ENCODE measurements at regions not wholly inside any gene's neighbourhood (a gene's known extent, or its start where the extent isn't known, plus 50 kb on each side); places are given as distances from the start of the nearest gene placed in this dataset.

DNA sequence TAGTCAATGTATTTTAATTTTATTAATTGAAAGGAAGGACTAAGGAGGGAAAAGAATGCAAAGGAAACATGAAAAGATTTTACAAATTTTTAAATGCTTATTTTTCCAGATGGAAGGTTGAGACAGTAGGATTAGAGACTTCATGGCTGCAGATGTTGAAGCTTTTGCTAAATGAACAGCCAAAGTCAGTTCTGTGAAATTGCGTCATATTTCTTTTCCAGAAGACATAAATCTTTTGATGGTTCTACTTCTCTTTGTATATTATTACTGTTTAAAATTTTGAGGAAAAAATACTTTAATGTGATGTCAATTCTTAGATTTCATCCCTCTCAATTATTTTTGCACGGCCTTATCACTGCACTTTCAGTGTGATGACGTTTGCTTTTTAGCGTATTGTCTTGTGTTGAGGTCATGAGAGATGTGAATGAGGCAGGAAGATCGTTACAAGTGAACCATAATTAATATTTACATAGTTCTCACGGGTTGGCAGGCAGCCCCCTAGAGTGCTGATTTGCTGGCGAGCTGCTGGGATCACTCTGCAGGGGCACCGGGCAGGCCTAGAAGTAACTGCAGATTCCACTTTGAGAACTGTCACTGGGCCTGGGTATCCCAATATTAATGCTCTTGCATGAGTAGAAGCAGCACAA lies 158.1 kb downstream of the TBXT start:
- no peak for DNase-seq

- DNase-seq: peak in 1 of 2 experiments; percentile 43
Measured at GRCh38 chr6:166008441-166009369, 158.9 kb downstream of the TBXT start.

GRCh38 chr6:166007349-166008263 lies 160.0 kb downstream of the TBXT start:
- DNase-seq: no peak

DNA sequence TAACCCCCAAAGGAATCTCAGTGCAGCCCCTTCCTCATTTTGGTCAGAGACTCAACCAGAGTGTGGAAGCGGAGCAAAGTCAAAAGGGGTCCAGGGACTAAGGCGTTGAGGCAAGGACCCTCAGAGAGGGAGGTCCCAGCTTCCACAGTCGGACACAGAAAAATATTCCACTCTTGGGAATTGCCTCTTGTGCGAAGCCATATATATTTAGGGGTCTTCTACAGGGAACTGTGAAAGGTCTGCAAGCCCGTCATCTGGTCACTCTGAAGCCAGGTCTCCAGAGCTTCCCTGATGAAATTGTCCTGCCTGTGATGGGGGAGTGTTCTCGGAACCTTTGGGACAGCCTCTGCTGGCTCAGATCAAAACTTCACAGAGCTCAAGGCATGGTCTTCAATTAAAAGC lies 160.8 kb downstream of the TBXT start:
- DNase-seq: no peak

DNA sequence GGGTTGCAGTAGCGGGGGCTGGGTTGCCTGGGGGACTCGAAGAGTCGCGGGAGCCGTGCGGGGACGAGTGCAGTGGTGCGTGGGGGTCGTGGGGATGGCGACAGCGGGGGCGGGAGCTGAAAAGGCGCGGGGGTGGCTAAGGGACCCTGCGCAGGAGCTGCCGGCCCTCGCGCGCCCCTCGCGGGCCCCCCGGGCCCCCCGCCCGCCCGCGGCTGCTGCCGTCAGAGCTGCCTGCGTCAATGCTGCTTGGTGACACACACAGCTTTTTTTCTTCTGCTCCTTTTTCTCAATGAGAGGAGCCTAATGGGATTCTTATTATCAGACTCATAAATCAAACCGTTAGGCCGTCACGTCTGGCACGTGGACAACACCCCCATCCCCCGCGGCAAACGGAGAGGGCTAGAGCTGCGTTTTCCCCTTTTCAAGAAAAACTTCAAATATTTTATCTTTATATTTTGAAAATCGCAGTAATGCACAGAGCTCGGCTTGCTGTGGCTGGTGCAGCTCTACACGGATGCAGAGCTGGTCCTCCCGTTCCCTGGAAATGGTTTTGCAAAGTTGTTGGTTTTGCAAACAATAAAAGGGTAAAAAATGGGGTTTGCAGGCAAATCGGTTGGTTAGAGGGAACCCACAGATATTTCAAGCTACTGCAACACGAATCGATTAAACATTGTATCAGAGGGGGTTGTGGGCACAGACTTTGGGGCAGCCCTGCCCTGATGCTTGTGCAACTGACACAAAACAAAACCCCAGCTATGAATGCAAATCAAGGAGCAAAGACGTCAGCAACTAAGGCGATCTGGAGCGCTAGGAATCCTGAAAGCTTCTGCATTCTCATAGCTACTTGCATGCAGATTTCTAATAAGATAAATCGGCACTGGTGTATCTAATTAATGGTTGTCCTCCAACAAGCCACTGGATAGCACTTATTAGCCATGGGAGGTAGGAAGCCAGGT lies 161.4 kb downstream of the TBXT start:
- DNase-seq: peak; percentile 36 to 66

DNA sequence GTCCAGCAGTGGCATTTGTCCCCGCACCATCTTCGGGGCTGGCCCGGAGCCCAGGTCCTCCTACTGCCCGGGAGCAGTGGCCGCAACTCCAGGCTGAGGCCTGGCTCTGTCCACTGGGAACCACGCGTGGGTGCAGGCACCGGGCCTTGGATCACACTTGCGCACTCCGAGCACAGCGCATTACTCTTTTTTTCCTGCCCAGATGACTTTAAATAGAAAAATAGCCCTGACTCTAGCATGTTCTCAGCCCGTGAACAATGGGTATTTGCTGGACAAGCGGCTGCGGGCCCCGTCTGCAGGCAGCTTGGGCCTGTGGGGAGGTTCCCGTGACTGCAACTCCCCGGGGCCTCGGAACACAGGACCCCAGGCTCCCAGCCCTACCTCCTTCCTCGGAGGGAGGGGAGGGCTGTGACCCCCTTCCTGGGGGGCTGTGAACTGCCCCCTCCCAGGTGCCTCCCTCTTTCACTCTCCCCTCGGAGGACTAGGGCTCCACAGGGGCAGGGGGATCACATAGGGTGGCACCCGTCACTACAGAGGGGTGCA lies 162.2 kb downstream of the TBXT start:
- DNase-seq: peak in 1 of 2 experiments; percentile 37

GRCh38 chr6:166004876-166005275 lies 162.8 kb downstream of the TBXT start:
- DNase-seq: no peak

DNA sequence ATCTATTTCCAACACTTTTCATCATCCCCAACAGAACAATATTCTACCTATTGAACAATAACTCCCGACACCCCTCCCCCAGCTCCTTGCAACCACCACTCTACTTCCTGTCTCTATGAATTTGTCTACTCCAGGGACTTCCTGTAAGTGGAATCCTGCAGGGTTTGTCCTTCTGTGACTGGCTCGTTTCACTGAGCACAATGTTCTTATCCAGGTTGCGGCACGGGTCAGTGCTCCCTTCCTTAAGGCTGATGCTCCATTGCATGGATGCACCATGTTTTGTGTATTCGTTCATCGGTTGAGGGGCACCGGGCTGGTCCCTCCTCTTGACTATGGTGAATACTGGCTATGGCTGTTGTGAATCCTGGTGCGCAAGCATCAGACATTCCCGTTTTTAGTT lies 163.2 kb downstream of the TBXT start:
- DNase-seq: no peak

GRCh38 chr6:166003569-166003968 lies 164.1 kb downstream of the TBXT start:
- no peak for DNase-seq

DNA sequence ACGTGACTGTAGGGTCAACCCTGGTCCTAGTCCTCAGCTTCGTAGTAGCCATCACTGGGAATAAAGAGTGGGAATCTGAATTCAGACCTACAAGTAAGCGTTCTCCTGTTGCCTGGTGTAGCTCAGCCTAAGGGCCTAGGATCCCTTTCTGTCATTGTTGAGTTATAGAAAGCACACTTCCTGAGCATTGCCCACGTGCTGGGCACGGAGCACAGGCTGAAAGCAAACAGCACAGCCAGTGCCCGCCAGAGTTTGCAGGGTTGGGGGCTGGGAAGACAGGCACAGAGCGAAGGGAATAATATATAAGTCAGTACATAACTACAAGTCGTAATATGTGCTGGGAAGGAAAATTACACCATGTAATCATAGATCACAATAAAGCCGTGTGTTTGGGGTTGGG lies 166.3 kb downstream of the TBXT start:
- DNase-seq: no peak

DNA sequence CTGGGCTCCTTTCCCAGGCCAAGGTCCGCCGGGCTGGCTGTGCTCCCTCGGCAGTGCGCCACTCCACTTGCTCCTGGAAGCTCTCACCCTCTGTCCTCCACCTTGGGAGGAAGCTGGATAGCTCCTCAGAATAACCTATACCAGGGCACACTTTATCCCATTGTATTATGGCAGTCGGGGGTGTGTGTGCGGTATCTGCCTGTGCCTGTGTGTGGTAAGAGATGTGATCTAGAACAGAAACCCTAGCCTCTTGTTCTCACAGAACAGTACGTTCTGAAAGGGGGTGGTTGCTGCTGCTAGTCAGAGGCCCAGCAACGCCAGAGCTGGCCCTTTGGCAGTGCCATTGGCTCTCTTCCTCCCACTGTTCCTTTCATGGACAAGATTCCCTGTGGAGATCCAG lies 168.4 kb downstream of the TBXT start:
- no peak for DNase-seq

- DNase-seq: no peak
Measured at GRCh38 chr6:165998072-165998471, 169.6 kb downstream of the TBXT start.

- DNase-seq: no peak
Measured at GRCh38 chr6:165991341-165991740, 176.3 kb downstream of the TBXT start.

DNA sequence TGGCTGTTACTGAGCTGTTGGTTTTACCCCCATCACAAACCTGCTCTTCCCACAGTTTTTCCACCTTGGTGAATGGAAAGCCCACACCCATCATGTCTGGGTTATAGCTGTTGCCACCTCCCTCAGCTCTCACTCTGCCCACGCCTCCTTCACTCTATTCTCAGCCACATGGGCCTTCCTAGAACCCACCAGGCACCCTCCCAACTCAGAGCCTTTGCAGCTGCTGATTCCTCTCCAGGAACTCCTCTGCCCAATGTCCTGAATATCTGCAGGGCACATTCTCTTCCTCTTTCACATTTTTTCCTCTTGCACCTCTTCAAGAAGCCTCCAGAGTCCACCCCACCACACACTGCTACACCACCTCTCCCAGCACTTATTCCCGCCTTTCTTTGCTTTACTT lies 177.4 kb downstream of the TBXT start:
- no peak for DNase-seq

DNA sequence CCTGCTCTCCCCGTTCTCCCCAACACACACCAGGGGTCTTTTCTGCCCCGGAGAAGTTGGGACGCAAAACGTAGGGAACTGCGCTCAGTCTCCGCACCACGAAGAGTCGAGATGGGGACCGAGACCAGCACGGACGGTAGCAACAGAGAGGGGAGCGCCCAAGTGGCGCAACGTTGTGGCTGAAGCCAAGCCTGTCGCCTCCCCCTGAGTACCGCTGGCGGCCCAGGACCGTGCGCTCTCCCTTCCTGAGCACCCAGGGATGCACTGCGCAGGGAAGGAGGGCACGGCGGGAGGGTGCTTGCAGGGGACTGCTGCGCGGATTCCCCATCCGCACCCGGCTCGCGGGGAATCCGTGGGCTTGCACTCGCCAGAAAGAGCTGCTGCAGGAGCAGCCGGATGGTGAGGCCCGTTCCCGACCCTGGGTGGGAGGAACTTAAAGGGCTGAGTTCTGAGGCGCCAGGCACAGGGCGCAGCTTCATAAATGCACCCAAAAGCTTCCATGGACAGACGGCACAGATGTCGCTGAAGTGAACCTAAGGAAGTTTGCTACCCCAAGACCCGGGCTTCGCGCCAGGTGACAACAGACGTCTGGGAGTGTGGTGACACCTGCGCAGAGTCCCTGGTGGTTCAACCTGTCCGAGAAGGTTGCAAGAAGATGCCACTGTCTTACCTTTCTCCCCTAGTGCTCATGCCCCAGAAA lies 178.7 kb downstream of the TBXT start:
- no peak for DNase-seq

DNA sequence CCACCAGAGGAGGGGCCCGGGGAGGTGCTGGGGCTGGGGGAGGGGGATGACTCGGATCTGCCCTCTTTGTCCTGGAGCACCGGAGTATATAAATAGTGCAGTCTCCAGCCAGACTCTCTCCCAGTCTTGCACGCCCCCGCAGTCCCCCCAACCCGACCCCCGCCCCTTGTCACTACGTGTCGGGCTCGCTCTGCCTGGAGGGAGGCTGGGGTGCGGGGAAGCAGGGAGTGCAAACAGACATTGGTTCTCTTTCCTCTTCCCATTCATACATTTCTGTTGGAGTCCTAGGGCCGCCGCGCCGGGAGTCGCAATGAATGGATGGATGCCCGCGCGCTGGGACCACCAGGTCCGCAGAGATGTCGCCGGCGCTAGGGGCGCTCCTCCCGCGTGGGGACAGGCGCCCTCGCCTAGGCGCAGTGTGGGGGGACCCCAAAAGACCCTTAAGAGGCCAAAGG lies 179.3 kb downstream of the TBXT start:
- DNase-seq: no peak

- peak; percentile 71 to 75 for DNase-seq
Measured at GRCh38 chr6:165987483-165988301, 180.0 kb downstream of the TBXT start.

GRCh38 chr6:165986914-165987482 lies 180.7 kb downstream of the TBXT start:
- DNase-seq: peak in 1 of 2 experiments; percentile 15

DNA sequence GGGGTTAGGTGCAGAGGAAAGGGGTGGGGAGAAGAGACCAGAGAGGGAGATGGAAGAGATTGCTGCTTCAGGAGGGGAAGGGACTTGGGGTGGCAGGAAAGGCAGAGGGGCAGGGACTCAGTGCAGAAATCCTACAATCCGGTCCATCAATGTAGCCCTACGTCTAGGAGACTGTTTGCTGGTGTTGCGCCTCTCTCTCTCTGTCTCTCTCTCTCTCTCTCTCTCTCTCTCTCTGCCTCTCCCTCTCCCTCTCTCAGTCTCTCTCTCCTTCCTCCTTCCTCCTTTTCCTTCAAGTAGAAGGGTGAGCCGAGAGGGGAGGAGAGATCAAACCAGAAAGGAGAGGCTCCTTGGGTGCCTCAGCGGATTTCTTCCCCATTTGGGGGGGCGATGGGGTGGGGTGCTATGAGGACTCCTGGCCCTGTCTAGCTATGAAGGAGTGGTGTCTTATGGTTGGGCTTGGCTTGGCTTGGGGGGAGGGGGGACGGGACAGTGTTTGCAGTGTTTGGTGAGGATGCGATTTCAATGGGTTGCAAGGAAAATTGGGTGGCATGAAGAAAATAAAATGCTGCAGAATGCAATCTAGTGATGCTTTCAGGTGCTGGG lies 181.2 kb downstream of the TBXT start:
- no peak for DNase-seq

Measured in cerebellar nuclear complex (tissue), 1 donor.